Uterus (tissue), 2 donors: ENCODE measurements at regions not wholly inside any gene's neighbourhood (a gene's known extent, or its start where the extent isn't known, plus 50 kb on each side); places are given as distances from the start of the nearest gene placed in this dataset.

ENCODE experiments used
- CTCF ChIP-seq, 4 experiments: fragments of 200-600 bp in 2 of 4; fragments of 450-650 bp in 2 of 4; sonication (generic) in 2 of 4; IDR thresholded peaks; one replicate each; pipeline ENCODE4 v1.5.1; 2016 to 2019; ENCODE audit warnings: antibody characterized with exemption in 4 of 4, mild to moderate bottlenecking in 2 of 4, moderate library complexity in 1 of 4
- POLR2A ChIP-seq, 2 donors: fragments of 450-650 bp; IDR thresholded peaks; one replicate each; pipeline ENCODE4 v1.6.1; 2016; ENCODE audit warnings: antibody characterized with exemption in 2 of 2, mild to moderate bottlenecking in 1 of 2, moderate library complexity in 1 of 2

DNA sequence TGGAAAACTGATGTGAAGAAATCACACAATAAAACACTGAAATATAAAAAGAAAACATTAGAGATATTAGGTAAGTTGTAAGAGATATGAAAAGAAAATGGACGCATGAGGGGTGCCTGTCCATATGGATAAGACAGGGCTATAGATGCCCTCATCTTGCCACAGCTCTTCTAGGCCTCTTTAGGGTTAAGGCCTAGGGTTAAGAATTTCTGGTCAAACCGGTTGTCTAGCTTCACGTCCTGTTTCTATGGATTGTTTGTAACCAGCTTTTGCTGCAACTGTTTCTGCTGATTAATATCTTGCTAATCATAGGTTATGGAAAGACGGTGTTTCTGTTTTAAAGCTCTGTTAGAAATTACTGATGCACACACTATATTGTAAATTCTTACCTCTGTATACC lies 389.9 kb upstream of the CTNND2 start:
- no peak for TF ChIP-seq CTCF (IDR thresholded peaks at IDR 0.05)
- no peak for TF ChIP-seq POLR2A (IDR thresholded peaks at IDR 0.05)
